NCI-H2196 (cell line): ENCODE measurements at regions not wholly inside any gene's neighbourhood (a gene's known extent, or its start where the extent isn't known, plus 50 kb on each side); places are given as distances from the start of the nearest gene placed in this dataset.

Experiments used
- DNase-seq: peaks from one replicate; lab custom pipeline; 2025; ENCODE audit not compliant: unreplicated experiment; lab: John Stamatoyannopoulos, UW

DNA sequence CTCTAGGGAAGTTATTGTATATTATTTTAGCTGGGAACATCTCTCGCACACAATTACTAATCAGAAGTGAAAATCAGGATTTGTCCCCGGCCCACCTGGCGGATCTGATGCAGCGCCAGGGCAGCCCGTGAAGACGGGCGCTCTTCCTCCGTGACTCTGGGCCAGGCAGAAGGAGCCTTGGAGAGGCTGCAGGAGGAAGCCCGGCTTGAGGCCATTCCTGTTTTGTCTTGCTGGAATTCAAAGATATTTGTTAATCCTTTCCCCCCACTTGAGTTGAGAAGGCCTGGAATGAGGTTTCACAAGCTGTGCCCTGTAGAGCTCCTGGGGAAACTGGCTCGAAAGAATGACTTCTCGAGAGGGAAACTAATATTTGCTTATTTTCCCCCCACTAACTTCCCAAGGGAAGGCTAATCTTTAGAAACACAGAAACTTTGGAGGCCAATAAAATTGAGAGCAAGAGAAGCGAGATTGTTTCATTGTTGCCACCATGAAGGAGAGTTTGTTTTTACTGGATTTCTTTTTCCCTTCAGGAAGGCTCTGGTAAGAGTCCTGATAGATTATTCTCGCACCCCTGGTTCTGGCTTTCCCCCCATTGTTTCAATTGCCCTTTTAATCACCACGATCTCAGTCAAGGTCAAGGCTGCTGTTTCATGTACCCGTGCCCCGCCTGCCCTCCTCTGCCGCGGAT is 92.8 kb upstream of the SEPTIN5 start:
- DNase-seq, result no peak

DNA sequence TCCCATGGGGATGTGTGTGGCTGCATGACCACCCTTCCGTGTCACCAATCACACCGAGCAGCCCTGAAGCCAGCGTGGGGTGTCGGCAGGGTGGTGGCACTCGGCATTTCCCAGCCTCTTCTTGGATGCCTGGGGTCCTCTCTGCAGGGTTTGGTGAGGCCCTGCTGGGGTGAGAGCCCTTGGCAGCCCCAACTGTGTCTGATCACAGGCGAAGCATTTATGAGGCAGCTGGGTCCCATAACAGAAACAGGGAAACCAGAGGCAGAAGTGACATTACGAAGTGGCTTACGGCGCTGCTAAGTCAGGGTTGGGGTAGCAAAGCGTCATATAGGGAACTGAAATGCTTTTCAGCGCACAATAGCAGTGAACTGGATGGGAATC is 92.3 kb upstream of the SEPTIN5 start:
- no peak for DNase-seq

GRCh38 chr22:19625331-19626041 is 88.8 kb upstream of the SEPTIN5 start:
- no peak for DNase-seq

GRCh38 chr22:19626042-19626587 is 88.2 kb upstream of the SEPTIN5 start:
- no peak for DNase-seq

GRCh38 chr22:19626666-19627065 is 87.6 kb upstream of the SEPTIN5 start:
- DNase-seq, result no peak

DNA sequence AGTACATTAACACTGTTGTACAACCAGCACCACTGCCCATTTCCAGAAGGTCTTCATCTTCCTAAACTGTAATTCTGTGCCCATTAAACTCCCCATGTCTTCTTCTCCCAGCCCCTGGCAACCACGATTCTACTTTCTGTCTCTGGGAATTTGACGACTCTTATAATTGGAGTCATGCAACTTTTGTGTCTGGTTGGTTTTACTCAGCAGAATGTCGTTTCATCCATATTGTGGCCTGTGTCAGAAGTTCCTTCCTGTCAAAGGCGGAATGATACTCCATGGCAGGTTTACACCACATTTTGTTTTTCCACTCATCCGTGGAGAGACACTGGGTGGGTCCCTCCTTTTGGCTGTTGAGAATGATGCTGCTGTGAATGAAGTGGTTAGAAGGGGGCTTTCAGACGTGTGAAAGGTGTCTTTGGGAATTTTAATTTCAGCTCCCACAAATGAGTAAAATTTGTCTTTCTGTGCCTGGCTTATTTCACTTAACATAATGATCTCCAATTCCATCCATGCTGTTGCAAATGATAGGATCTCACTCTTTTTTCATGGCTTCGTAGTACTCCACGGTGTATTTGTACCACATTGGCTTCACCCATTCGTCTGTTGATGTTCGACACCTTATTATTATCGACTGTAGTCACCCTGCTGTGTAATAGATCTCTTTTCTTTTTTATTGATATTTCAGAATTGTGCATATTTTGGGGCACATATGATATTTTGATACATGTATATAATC is 86.1 kb upstream of the SEPTIN5 start:
- DNase-seq, result no peak

DNA sequence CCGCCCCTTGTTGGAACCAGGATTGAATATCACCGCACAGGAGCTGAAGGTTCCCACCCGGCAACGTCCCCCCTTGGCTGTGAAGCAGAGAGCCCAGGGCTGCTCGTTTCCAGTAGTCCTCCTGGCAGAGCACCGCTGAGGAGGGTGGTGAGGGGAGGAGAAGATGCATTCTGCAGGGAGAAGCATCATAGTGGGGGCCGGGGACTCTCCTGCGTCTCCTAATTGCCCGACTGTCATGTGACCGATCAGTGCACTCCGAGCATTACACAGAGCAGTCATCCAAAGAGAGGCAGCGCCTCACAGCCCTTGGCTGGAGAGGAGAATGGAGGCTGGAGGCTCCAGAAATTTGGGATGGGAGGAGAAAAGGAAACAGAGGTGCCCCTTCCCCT is 85.0 kb upstream of the SEPTIN5 start:
- no peak for DNase-seq

DNA sequence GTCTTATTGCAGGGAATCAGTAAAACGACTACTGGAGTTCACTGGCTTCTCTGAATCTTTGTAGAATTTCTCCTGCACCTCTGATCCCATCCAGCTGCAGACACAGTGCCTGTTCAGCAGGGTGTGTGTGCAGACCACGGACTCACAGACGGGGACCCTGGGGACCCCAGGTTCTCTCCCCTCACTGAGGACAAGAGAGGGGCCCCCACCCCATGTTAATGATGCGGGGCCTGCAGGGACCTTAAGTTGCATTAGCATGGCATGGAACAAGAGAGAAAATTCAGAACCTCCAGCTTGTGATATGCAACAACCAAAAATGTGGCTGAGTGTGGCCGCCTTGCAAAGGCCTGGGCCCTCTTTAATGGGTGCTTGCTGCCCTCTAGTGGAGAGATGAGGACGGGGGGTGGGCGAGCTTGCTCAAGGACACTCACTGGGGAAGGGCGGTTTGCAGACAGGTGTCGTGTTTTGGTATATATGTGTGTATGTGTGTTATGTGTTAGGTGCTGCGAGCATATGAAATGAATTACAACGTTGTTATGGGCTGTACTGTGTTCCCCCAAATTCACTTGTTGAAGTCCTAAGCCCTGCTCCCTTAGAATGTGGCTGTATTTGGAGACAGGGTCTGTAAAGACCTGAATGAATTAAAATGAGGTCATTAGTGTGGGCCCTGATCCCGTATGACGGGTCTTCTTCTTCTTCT is 84.4 kb upstream of the SEPTIN5 start:
- DNase-seq, result peak; percentile 72

DNA sequence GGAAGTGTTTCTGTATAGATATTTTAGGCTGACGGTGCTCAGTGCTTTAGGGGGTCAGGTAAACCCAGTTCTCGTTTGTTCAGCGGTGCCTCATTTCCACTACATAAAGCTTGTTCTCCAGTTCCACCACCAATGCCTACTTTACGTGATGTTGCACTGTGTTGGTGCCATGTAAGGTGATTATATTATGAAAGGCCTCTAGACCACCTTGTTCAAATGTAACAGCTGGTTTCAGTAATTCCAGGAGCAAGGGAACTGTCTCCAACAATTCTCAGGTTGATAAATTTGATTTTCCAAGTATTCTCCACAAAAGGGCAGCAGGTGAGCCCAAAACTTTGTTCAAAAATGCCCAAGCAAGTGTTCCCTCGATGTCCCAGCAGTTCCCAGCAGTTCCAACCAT is 83.7 kb upstream of the SEPTIN5 start:
- no peak for DNase-seq

DNA sequence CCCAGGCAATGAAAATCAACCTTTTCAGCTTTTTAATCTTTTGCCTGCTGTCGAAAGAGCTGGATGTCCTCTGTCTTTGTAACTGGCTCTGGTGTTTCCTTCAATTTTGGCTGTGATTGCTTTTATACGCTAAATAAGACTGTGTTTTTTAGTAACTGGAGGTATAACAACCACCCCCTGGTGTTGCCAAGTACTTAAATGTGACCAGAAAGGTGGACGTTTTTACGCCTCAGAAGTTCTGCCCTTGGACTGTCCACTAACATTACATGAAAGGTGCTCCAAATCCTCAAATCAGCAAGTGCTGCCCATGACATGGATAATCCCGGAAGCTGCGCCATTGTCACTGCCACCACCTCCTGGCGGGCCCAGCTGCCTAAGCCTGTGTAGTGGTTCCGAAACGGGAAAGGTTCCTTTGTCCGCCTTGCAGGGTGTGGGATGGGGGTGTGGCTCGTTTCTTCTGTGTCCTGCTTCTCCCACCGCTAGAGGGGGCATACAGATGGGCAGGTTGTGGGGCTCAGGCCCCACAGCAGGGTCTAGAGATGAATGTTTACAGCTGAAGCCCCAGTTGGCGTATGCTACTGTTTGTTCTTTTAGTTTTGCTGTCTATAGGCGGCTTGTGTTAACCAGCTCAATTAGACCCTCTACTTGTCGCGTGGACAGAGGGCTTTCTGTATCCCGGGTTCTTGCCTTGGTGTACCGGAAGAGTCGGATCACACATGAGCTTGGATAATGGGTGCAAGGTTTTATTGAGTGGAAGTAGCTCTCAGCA is 82.2 kb upstream of the SEPTIN5 start:
- no peak for DNase-seq

GRCh38 chr22:19632668-19633148 is 81.6 kb upstream of the SEPTIN5 start:
- no peak for DNase-seq

GRCh38 chr22:19634226-19634975 is 79.9 kb upstream of the SEPTIN5 start:
- DNase-seq, result no peak

DNA sequence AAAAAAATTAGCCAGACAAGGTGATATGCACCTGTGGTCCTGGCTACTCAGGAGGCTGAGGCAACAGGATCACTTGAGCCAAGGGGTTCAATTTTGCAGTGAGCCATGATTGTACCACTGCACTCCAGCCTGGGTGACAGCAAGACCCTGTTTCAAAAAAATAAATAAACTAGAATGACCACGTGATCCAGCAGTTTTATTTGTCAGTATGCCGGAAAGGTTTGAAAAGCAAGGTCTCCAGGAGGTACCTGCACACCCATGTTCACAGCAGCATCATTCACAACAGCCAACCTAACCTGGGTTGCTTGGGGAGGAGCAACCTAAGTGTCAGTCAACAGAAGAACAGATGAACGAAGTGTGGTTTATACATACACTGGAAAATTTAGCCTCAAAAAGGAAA is 78.7 kb upstream of the SEPTIN5 start:
- no peak for DNase-seq

GRCh38 chr22:19636696-19637407 is 77.5 kb upstream of the SEPTIN5 start:
- no peak for DNase-seq

DNA sequence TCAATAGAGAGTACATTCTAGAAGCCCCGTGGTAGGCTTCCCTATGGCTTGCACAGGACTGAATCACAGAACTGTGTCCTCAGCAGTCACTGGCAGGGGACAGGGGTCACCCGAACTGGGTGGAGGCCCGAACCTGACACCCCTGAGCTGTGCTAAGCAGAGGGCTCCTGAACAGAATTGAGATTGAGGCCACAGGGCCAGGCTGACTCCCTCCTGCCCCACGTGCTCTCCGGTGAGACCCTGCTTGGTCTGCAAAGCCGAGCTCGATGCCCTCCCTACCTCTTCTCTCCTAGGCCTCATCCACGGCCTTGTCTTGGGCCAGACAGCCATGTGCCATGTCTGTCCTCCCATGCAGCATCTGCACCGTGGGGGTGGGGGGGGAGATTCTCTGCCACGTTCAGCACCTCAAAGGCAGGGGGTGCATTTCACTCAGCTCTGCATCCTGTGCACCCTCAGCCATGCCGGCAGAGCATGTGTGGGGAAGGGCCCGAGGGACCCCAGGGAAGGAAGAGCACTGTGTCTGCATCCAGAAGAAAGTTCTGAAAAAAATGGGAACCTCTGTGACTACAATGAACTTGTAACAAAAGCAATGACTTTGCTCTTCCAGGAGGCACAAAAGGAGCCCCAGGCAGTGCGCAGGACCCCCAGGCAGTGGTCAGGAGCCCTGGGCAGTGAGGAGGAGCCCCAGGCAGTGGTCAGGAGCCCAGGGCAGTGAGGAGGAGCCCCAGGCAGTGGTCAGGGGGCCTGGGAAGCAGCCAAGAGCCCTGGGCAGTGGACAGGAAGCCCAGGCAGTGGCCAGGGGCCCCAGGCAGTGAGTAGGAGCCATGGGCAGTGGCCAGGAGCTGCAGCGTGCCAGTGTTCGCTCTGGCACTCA is 76.7 kb upstream of the SEPTIN5 start:
- DNase-seq, result no peak

DNA sequence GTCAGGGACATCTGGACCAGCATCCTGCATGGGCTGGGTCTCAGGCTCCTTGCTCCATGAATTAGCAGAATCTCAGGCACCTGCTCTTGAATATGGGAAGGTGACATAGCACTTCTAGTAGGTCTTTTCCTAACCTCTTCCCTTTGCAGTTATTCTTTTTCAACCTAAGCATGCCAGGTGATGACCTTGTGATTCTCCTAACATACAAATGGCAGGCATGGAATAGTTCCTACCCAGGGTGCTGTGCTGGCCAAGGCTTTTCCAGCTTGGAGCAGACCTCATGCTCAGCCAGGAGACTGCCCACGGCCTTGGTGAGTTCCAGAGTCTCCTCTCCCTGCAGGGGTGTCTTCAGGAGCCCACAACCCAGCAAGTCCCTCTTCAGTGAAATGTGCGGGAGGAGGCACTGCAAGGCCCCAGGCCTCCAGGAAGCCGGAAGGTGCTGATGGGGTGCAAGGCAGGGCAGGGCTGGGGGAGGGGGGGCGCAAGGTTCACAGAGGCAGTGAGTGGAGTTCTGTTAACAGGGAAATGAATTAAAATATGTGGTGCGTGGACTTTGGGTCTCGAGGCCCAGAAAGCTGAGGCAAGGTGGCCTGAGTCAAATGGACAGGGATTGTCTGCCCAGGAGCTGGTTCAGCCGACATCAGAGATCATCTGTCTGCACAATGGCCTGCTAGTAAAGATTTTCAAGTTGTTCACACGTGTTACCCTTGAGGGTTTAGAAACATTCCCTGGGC is 75.9 kb upstream of the SEPTIN5 start:
- DNase-seq, result no peak

DNA sequence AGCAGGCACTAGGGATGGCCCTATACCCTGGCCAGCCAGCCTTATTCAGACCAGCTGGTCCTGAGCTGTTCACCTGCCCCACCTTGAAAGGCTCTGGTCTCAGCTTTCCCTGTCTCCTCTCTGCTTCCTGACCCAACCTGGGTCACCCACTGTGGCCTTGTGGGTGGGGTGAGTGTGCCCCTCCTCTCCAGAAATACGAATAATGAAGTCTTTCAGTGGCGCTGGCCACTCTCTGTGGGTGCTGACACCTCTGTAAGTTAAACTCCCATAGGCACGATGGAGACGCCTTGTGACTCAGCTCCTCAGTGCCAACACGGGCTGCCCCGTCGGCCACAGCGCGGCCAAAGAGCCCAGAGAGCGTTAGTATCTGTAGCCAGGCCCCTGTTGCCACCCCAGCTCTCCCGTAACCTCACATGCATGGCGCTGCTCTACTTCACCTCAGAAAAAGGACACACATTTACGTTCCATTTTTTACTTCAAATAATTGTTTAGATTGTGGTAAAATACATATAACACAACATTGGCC is 74.6 kb upstream of the SEPTIN5 start:
- DNase-seq, result no peak
